ENCODE measurements at regions not wholly inside any gene's neighbourhood (a gene's known extent, or its start where the extent isn't known, plus 50 kb on each side); places are given as distances from the start of the nearest gene placed in this dataset.

DNA sequence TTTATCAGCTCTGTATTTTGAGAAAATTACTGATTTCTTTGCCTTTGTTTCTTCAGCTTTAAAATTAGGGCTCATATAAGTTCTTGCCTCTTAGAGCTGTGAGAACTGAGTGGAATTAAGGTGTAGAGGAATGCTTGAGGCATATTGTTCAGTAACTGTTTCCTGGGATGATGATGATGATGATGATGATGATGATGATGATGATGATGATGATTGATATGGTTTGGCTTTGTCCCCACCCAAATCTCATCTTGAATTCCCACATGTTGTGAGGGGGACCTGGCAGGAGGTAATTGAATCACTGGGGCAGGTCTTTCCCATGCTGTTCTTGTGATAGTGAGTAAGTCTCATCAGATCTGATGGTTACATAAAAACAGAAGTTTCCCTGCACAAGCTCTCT, 118.7 kb downstream of the CHRM3 start:
- TF ChIP-seq, protein P1, sequence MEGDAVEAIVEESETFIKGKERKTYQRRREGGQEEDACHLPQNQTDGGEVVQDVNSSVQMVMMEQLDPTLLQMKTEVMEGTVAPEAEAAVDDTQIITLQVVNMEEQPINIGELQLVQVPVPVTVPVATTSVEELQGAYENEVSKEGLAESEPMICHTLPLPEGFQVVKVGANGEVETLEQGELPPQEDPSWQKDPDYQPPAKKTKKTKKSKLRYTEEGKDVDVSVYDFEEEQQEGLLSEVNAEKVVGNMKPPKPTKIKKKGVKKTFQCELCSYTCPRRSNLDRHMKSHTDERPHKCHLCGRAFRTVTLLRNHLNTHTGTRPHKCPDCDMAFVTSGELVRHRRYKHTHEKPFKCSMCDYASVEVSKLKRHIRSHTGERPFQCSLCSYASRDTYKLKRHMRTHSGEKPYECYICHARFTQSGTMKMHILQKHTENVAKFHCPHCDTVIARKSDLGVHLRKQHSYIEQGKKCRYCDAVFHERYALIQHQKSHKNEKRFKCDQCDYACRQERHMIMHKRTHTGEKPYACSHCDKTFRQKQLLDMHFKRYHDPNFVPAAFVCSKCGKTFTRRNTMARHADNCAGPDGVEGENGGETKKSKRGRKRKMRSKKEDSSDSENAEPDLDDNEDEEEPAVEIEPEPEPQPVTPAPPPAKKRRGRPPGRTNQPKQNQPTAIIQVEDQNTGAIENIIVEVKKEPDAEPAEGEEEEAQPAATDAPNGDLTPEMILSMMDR (IDR thresholded peaks at IDR 0.05), result no peak
- TF ChIP-seq POLR2AphosphoS5 (IDR thresholded peaks at IDR 0.05), result no peak
- no peak for TF ChIP-seq EP300 (IDR thresholded peaks at IDR 0.05)

Data from stomach (tissue), 4 donors.